Upper lobe of left lung (tissue), 6 donors: ENCODE measurements at regions not wholly inside any gene's neighbourhood (a gene's known extent, or its start where the extent isn't known, plus 50 kb on each side); places are given as distances from the start of the nearest gene placed in this dataset.

Experiments used
- ATAC-seq, 2 donors: fragments of 200-7000 bp; cut with Tn5 transposase; one replicate each; pipeline ENCODE4 v1.9.1; 2022; ENCODE audit warnings: mild to moderate bottlenecking in 2 of 2, moderate library complexity in 2 of 2; ENCODE audit not compliant: low FRiP score in 2 of 2
- DNase-seq, 2 donors: peaks; one replicate each; pipeline ENCODE4 v3.0.0-alpha.2; 2019 to 2020
- H3K27ac ChIP-seq, 4 donors: fragments of 200-600 bp; sonication (generic); one replicate each; pipeline ENCODE4 v1.5.1; 2016 to 2019
- H3K27me3 ChIP-seq, 4 donors: fragments of 200-600 bp; sonication (generic); one replicate each; pipeline ENCODE4 v1.5.1; 2017 to 2019
- H3K36me3 ChIP-seq, 4 donors: fragments of 200-600 bp; sonication (generic); one replicate each; pipeline ENCODE4 v1.5.1; 2016 to 2019
- H3K4me1 ChIP-seq, 4 donors: fragments of 200-600 bp; sonication (generic); one replicate each; pipeline ENCODE4 v1.5.1; 2018 to 2019
- H3K4me3 ChIP-seq, 4 donors: fragments of 200-600 bp; sonication (generic); one replicate each; pipeline ENCODE4 v1.5.1; 2017 to 2019; ENCODE audit warnings: mild to moderate bottlenecking in 2 of 4, moderate library complexity in 1 of 4
- H3K9me3 ChIP-seq, 4 donors: fragments of 200-600 bp; sonication (generic); one replicate each; pipeline ENCODE4 v1.5.1; 2018 to 2019
- EP300 ChIP-seq, 4 donors: sonication (generic); formaldehyde crosslinking; IDR thresholded peaks; one replicate each; pipeline ENCODE4 v1.5.1; 2017; ENCODE audit warnings: antibody characterized with exemption in 4 of 4, control low read depth in 2 of 4
- POLR2A ChIP-seq, 4 donors: fragments of 450-650 bp; IDR thresholded peaks; one replicate each; pipeline ENCODE4 v1.5.1; 2016 to 2017; ENCODE audit warnings: antibody characterized with exemption in 4 of 4, mild to moderate bottlenecking in 2 of 4
- POLR2AphosphoS5 ChIP-seq, 2 donors: sonication (generic); formaldehyde crosslinking; IDR thresholded peaks; one replicate each; pipeline ENCODE4 v1.5.1; 2017; ENCODE audit warnings: antibody characterized with exemption in 2 of 2
- WGBS, 2 donors: methylation state at CpG; one replicate each; pipeline ENCODE4 v1.1.5; 2017 to 2018; 5-methylcytosine and 5-hydroxymethylcytosine counted together
- TF ChIP-seq, protein P1 (sequence below), 6 experiments: fragments of 450-650 bp in 4 of 6; fragments of 200-600 bp in 2 of 6; sonication (generic) in 2 of 6; IDR thresholded peaks; one replicate each; pipeline ENCODE4 v1.5.1; 2016 to 2019; ENCODE audit warnings: antibody characterized with exemption in 6 of 6
- donor health status: DM: no; HTN: no; CAD: no; lungs with moderate emphysema.
- donor health status: DM: no; HTN: yes; CAD: no; lungs with severe emphysema.

DNA sequence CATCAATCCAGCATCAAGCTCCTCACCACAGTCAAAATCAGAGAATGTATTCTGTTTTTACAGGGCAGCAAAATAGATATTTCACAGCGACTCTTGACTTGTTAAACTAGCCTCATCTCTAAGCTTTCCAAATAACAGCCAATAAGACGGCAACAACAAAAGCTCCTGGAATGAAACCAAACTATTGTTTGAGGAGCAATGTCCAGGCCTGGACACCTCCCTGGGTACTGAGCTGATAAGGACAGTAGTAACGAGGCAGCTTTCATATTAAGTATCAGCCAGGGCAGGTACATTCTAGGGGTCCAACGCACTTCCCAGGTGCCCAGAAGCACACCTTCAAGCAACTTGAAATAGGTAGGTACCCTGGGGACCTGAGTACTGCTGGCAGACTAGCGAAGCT, 260.3 kb downstream of the ENC1 start:
- no peak for TF ChIP-seq POLR2AphosphoS5 (IDR thresholded peaks at IDR 0.05)
- TF ChIP-seq, protein P1, sequence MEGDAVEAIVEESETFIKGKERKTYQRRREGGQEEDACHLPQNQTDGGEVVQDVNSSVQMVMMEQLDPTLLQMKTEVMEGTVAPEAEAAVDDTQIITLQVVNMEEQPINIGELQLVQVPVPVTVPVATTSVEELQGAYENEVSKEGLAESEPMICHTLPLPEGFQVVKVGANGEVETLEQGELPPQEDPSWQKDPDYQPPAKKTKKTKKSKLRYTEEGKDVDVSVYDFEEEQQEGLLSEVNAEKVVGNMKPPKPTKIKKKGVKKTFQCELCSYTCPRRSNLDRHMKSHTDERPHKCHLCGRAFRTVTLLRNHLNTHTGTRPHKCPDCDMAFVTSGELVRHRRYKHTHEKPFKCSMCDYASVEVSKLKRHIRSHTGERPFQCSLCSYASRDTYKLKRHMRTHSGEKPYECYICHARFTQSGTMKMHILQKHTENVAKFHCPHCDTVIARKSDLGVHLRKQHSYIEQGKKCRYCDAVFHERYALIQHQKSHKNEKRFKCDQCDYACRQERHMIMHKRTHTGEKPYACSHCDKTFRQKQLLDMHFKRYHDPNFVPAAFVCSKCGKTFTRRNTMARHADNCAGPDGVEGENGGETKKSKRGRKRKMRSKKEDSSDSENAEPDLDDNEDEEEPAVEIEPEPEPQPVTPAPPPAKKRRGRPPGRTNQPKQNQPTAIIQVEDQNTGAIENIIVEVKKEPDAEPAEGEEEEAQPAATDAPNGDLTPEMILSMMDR (IDR thresholded peaks at IDR 0.05), result no peak
- no peak for TF ChIP-seq EP300 (IDR thresholded peaks at IDR 0.05)
- no peak for TF ChIP-seq POLR2A (IDR thresholded peaks at IDR 0.05)
- H3K4me1 ChIP-seq, result peaks cover 12 to 18% (median 15%) of the 10 kb centered on the region in 4 donors
- H3K4me3 ChIP-seq, result no peak overlapping the region
- no peak overlapping the region for H3K27ac ChIP-seq
- WGBS, 2 donors, result 65 to 77% methylated on average over 5 of the region's 5 CpGs
- H3K27me3 ChIP-seq, result no peaks in the 10 kb centered on the region
- ATAC-seq (no peak), DNase-seq (no peak)
- H3K9me3 ChIP-seq, result no peaks in the 10 kb centered on the region
- no peaks in the 10 kb centered on the region for H3K36me3 ChIP-seq

- Histone ChIP-seq H3K27me3 (no peaks in the 10 kb centered on the region), H3K4me1 (peaks cover 5 to 9% (median 6%) of the 10 kb centered on the region in 4 donors), H3K9me3 (no peaks in the 10 kb centered on the region), H3K36me3 (no peaks in the 10 kb centered on the region), H3K4me3 (no peak overlapping the region), H3K27ac (no peak overlapping the region)
- DNase-seq, result no peak
- WGBS, 2 donors, result 75 to 83% methylated on average over 1 of the region's 1 CpG
- ATAC-seq, result no peak
- TF ChIP-seq EP300 (IDR thresholded peaks at IDR 0.05), result no peak
- TF ChIP-seq, protein P1 (IDR thresholded peaks at IDR 0.05), result no peak
- no peak for TF ChIP-seq POLR2A (IDR thresholded peaks at IDR 0.05)
- TF ChIP-seq POLR2AphosphoS5 (IDR thresholded peaks at IDR 0.05), result no peak
These were observed 262.1 kb downstream of the ENC1 start for GRCh38 chr5:74378464-74378863.

DNA sequence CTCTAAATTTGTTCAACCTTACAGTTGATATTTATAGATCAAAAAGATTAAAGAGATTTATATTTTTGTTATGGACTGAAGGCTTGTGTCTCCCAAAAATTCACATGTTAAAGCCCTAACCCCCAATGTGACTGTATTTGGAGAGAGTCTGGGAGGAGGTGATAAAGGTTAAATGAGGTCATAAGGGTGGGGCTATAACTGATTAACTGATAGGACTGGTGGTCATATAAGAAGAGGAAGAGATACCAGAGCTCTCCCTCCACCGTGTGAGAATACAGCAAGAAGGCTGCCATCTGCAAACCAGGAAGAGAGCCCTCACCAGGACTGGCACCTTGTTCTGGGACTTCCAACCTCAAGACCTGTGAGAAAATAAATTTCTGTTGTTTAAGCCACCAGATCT, 264.3 kb downstream of the ENC1 start:
- no peak for DNase-seq
- H3K27me3 ChIP-seq, result no peaks in the 10 kb centered on the region
- H3K36me3 ChIP-seq, result no peaks in the 10 kb centered on the region
- TF ChIP-seq, protein P1 (IDR thresholded peaks at IDR 0.05), result no peak
- TF ChIP-seq EP300 (IDR thresholded peaks at IDR 0.05) (no peak), POLR2AphosphoS5 (IDR thresholded peaks at IDR 0.05) (no peak), POLR2A (IDR thresholded peaks at IDR 0.05) (no peak)
- peaks cover 0 to 2% (median 0%) of the 10 kb centered on the region in 4 donors for H3K4me1 ChIP-seq
- no peak overlapping the region for H3K27ac ChIP-seq
- ATAC-seq, result no peak
- H3K4me3 ChIP-seq, result no peak overlapping the region
- H3K9me3 ChIP-seq, result no peaks in the 10 kb centered on the region
- WGBS, 2 donors, result 39 to 55% methylated on average over 1 of the region's 1 CpG

- H3K9me3 ChIP-seq, result no peaks in the 10 kb centered on the region
- ATAC-seq, result no peak
- no peaks in the 10 kb centered on the region for H3K27me3 ChIP-seq
- no peaks in the 10 kb centered on the region for H3K36me3 ChIP-seq
- no peak for DNase-seq
- peaks cover 0 to 5% (median 2%) of the 10 kb centered on the region in 4 donors for H3K4me1 ChIP-seq
- TF ChIP-seq POLR2A (IDR thresholded peaks at IDR 0.05), result no peak
- TF ChIP-seq POLR2AphosphoS5 (IDR thresholded peaks at IDR 0.05), result no peak
- no peak for TF ChIP-seq EP300 (IDR thresholded peaks at IDR 0.05)
- TF ChIP-seq, protein P1 (IDR thresholded peaks at IDR 0.05), result no peak
- WGBS, 2 donors, result 79 to 86% methylated on average over 2 of the region's 2 CpGs
- no peak overlapping the region for H3K4me3 ChIP-seq
- H3K27ac ChIP-seq, result no peak overlapping the region
These were observed 265.3 kb downstream of the ENC1 start for GRCh38 chr5:74375271-74375670.

GRCh38 chr5:74374656-74375055, 265.9 kb downstream of the ENC1 start:
- DNase-seq, result no peak
- H3K27me3 ChIP-seq, result no peaks in the 10 kb centered on the region
- no peak for ATAC-seq
- H3K9me3 ChIP-seq, result no peaks in the 10 kb centered on the region
- no peak overlapping the region for H3K27ac ChIP-seq
- peaks cover 0 to 10% (median 3%) of the 10 kb centered on the region in 4 donors for H3K4me1 ChIP-seq
- WGBS, 2 donors, result 89 to 98% methylated on average over 4 of the region's 4 CpGs
- TF ChIP-seq POLR2A (IDR thresholded peaks at IDR 0.05), result no peak
- no peak for TF ChIP-seq EP300 (IDR thresholded peaks at IDR 0.05)
- no peak for TF ChIP-seq POLR2AphosphoS5 (IDR thresholded peaks at IDR 0.05)
- TF ChIP-seq, protein P1 (IDR thresholded peaks at IDR 0.05), result no peak
- H3K4me3 ChIP-seq, result no peak overlapping the region
- H3K36me3 ChIP-seq, result no peaks in the 10 kb centered on the region
